WTC11 (cell line): ENCODE measurements at regions not wholly inside any gene's neighbourhood (a gene's known extent, or its start where the extent isn't known, plus 50 kb on each side); places are given as distances from the start of the nearest gene placed in this dataset.

ENCODE experiments used
- ATAC-seq: fragments of 200-7000 bp; cut with Tn5 transposase; 2 replicates; pipeline ENCODE4 v1.10.0; 2021; ENCODE audit warnings: mild to moderate bottlenecking, moderate library complexity
- CTCF ChIA-PET: fragments of 300-600 bp; sonication (Branson Sonifier 250); formaldehyde crosslinking; loops from one replicate; lab custom pipeline; 2021; ENCODE audit warnings: antibody characterized with exemption; lab: Charles Lee
- POLR2A ChIA-PET: fragments of 350-600 bp; sonication (Branson Sonifier 250); formaldehyde crosslinking; loops from one replicate; lab custom pipeline; 2021; ENCODE audit warnings: antibody characterized with exemption; lab: Charles Lee
- DNase-seq: peaks from one replicate; pipeline ENCODE4 v3.0.0; 2021; ENCODE audit warnings: low spot score
- H3K27ac Mint-ChIP-seq: 2 replicates; pipeline ENCODE4 v1.8.0; 2021; ENCODE audit warnings: mixed read lengths
- H3K27me3 Mint-ChIP-seq: 2 replicates; pipeline ENCODE4 v1.8.0; 2021; ENCODE audit warnings: low read depth, mild to moderate bottlenecking, moderate library complexity, mixed read lengths
- H3K36me3 Mint-ChIP-seq: 2 replicates; pipeline ENCODE4 v1.8.0; 2021; ENCODE audit warnings: mixed read lengths
- H3K4me1 Mint-ChIP-seq: 2 replicates; pipeline ENCODE4 v1.8.0; 2022; ENCODE audit warnings: mixed read lengths
- H3K4me3 Mint-ChIP-seq: 2 replicates; pipeline ENCODE4 v1.8.0; 2021; ENCODE audit warnings: mild to moderate bottlenecking, moderate library complexity, mixed read lengths
- H3K9me3 Mint-ChIP-seq: 2 replicates; pipeline ENCODE4 v1.8.0; 2021; ENCODE audit warnings: mixed read lengths
- ATF3 ChIP-seq: sonication (generic); formaldehyde crosslinking; conservative IDR thresholded peaks from 2 replicates; pipeline ENCODE4 v1.8.1; 2022; ENCODE audit warnings: mild to moderate bottlenecking, missing genetic modification reagents
- CREM ChIP-seq: sonication (generic); formaldehyde crosslinking; IDR thresholded peaks from 2 replicates; pipeline ENCODE4 v1.8.1; 2022; ENCODE audit warnings: mild to moderate bottlenecking, missing genetic modification reagents, moderate library complexity
- ESRRA ChIP-seq: sonication (generic); formaldehyde crosslinking; IDR thresholded peaks from 2 replicates; pipeline ENCODE4 v1.8.1; 2022; ENCODE audit warnings: mild to moderate bottlenecking, missing genetic modification reagents, borderline replicate concordance
- ETV6 ChIP-seq: sonication (generic); formaldehyde crosslinking; IDR thresholded peaks from 2 replicates; pipeline ENCODE4 v1.8.1; 2022; ENCODE audit warnings: mild to moderate bottlenecking, missing genetic modification reagents
- HMGXB4 ChIP-seq: sonication (generic); formaldehyde crosslinking; IDR thresholded peaks from 2 replicates; pipeline ENCODE4 v1.8.1; 2023; ENCODE audit warnings: mild to moderate bottlenecking, moderate library complexity, missing genetic modification reagents
- JUN ChIP-seq: sonication (generic); formaldehyde crosslinking; IDR thresholded peaks from 2 replicates; pipeline ENCODE4 v1.8.0; 2023; ENCODE audit warnings: mild to moderate bottlenecking, missing genetic modification reagents
- NR3C1 ChIP-seq: sonication (generic); formaldehyde crosslinking; conservative IDR thresholded peaks from 2 replicates; pipeline ENCODE4 v1.8.1; 2023; ENCODE audit warnings: low read depth, mild to moderate bottlenecking, missing genetic modification reagents
- PRDM15 ChIP-seq: sonication (generic); formaldehyde crosslinking; IDR thresholded peaks from 2 replicates; pipeline ENCODE4 v1.8.0; 2022; ENCODE audit warnings: missing genetic modification reagents
- RELA ChIP-seq: sonication (generic); formaldehyde crosslinking; IDR thresholded peaks from 2 replicates; pipeline ENCODE4 v1.8.1; 2022; ENCODE audit warnings: missing genetic modification reagents, mild to moderate bottlenecking, borderline replicate concordance
- SMAD3 ChIP-seq: sonication (generic); formaldehyde crosslinking; IDR thresholded peaks from 2 replicates; pipeline ENCODE4 v1.8.0; 2022; ENCODE audit warnings: missing genetic modification reagents, mild to moderate bottlenecking, borderline replicate concordance
- SP1 ChIP-seq: sonication (generic); formaldehyde crosslinking; conservative IDR thresholded peaks from 2 replicates; pipeline ENCODE4 v1.8.1; 2022; ENCODE audit warnings: missing genetic modification reagents
- ZNF263 ChIP-seq: sonication (generic); formaldehyde crosslinking; IDR thresholded peaks from 2 replicates; pipeline ENCODE4 v1.8.1; 2022; ENCODE audit warnings: low read depth, mild to moderate bottlenecking, moderate library complexity, missing genetic modification reagents
- ZNF317 ChIP-seq: sonication (generic); formaldehyde crosslinking; IDR thresholded peaks from 2 replicates; pipeline ENCODE4 v1.8.1; 2023; ENCODE audit warnings: low read depth, mild to moderate bottlenecking, moderate library complexity, missing genetic modification reagents, borderline replicate concordance
- TF ChIP-seq, protein P1 (sequence below): fragments of 250-450 bp; sonication (Bioruptor Pico); IDR thresholded peaks from 2 replicates; pipeline ENCODE4 v1.9.0; 2021; ENCODE audit warnings: moderate library complexity, mild to moderate bottlenecking, inconsistent platforms, borderline replicate concordance
- TF ChIP-seq, protein P2 (sequence below): fragments of 250-450 bp; sonication (Bioruptor Pico); IDR thresholded peaks from 2 replicates; pipeline ENCODE4 v1.9.0; 2021; ENCODE audit warnings: mild to moderate bottlenecking
- TF ChIP-seq, protein P3 (sequence below): fragments of 250-450 bp; sonication (Bioruptor Pico); IDR thresholded peaks from 2 replicates; pipeline ENCODE4 v1.9.0; 2021; ENCODE audit warnings: mild to moderate bottlenecking, borderline replicate concordance
- TF ChIP-seq, protein P4 (sequence below): sonication (generic); formaldehyde crosslinking; IDR thresholded peaks from 2 replicates; pipeline ENCODE4 v1.8.0; 2022; ENCODE audit warnings: mild to moderate bottlenecking, missing genetic modification reagents
- TF ChIP-seq, protein P5 (sequence below): sonication (generic); formaldehyde crosslinking; IDR thresholded peaks from 2 replicates; pipeline ENCODE4 v1.8.1; 2023; ENCODE audit warnings: mild to moderate bottlenecking, missing genetic modification reagents, moderate library complexity

- no peak for DNase-seq
- CTCF ChIA-PET: no interaction called here
- Mint-ChIP-seq H3K4me3 (no peak overlapping the region), H3K9me3 (peaks cover 17% of the 10 kb centered on the region), H3K36me3 (no peaks in the 10 kb centered on the region), H3K27ac (no peak overlapping the region), H3K4me1 (no peaks in the 10 kb centered on the region), H3K27me3 (no peaks in the 10 kb centered on the region)
- POLR2A ChIA-PET: no interaction called here
- no peak for ATAC-seq
- no peak for TF ChIP-seq JUN
- TF ChIP-seq RELA (CRISPR knock-in tag): no peak
- TF ChIP-seq SMAD3: no peak
- TF ChIP-seq SP1 (CRISPR knock-in tag): no peak
- no peak for TF ChIP-seq ESRRA
Measured at GRCh38 chr10:65017523-65017922, 1496.3 kb downstream of the REEP3 start.

DNA sequence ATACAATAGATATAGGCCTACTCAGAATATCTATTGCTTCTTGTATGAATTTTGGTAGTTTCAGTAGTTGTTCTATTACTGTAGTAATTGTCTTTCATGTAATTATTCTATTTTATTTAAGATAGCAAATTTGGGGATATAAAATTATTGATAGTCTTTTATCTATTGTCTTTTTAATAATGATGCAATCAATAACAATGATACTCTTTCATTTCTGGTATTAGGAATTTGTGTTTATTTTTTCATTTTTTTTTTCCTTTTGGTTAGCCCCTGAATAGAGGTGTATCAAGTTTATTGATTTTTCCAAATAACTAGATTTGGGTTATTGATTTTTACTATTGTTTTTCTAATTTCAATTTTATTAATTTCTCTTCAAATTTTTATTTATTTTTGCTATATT lies 1503.7 kb downstream of the REEP3 start:
- no peak for ATAC-seq
- TF ChIP-seq, protein P1, sequence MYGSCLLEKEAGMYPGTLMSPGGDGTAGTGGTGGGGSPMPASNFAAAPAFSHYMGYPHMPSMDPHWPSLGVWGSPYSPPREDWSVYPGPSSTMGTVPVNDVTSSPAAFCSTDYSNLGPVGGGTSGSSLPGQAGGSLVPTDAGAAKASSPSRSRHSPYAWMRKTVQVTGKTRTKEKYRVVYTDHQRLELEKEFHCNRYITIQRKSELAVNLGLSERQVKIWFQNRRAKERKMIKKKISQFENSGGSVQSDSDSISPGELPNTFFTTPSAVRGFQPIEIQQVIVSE (CRISPR knock-in tag): no peak
- TF ChIP-seq JUN (no peak), NR3C1 (CRISPR knock-in tag) (no peak), ETV6 (CRISPR knock-in tag) (no peak), ATF3 (CRISPR knock-in tag) (no peak), PRDM15 (no peak), ZNF263 (no peak), CREM (no peak), HMGXB4 (CRISPR knock-in tag) (no peak), ZNF317 (CRISPR knock-in tag) (no peak)
- TF ChIP-seq, protein P2, sequence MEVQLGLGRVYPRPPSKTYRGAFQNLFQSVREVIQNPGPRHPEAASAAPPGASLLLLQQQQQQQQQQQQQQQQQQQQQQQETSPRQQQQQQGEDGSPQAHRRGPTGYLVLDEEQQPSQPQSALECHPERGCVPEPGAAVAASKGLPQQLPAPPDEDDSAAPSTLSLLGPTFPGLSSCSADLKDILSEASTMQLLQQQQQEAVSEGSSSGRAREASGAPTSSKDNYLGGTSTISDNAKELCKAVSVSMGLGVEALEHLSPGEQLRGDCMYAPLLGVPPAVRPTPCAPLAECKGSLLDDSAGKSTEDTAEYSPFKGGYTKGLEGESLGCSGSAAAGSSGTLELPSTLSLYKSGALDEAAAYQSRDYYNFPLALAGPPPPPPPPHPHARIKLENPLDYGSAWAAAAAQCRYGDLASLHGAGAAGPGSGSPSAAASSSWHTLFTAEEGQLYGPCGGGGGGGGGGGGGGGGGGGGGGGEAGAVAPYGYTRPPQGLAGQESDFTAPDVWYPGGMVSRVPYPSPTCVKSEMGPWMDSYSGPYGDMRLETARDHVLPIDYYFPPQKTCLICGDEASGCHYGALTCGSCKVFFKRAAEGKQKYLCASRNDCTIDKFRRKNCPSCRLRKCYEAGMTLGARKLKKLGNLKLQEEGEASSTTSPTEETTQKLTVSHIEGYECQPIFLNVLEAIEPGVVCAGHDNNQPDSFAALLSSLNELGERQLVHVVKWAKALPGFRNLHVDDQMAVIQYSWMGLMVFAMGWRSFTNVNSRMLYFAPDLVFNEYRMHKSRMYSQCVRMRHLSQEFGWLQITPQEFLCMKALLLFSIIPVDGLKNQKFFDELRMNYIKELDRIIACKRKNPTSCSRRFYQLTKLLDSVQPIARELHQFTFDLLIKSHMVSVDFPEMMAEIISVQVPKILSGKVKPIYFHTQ (CRISPR knock-in tag): no peak
- TF ChIP-seq, protein P3, sequence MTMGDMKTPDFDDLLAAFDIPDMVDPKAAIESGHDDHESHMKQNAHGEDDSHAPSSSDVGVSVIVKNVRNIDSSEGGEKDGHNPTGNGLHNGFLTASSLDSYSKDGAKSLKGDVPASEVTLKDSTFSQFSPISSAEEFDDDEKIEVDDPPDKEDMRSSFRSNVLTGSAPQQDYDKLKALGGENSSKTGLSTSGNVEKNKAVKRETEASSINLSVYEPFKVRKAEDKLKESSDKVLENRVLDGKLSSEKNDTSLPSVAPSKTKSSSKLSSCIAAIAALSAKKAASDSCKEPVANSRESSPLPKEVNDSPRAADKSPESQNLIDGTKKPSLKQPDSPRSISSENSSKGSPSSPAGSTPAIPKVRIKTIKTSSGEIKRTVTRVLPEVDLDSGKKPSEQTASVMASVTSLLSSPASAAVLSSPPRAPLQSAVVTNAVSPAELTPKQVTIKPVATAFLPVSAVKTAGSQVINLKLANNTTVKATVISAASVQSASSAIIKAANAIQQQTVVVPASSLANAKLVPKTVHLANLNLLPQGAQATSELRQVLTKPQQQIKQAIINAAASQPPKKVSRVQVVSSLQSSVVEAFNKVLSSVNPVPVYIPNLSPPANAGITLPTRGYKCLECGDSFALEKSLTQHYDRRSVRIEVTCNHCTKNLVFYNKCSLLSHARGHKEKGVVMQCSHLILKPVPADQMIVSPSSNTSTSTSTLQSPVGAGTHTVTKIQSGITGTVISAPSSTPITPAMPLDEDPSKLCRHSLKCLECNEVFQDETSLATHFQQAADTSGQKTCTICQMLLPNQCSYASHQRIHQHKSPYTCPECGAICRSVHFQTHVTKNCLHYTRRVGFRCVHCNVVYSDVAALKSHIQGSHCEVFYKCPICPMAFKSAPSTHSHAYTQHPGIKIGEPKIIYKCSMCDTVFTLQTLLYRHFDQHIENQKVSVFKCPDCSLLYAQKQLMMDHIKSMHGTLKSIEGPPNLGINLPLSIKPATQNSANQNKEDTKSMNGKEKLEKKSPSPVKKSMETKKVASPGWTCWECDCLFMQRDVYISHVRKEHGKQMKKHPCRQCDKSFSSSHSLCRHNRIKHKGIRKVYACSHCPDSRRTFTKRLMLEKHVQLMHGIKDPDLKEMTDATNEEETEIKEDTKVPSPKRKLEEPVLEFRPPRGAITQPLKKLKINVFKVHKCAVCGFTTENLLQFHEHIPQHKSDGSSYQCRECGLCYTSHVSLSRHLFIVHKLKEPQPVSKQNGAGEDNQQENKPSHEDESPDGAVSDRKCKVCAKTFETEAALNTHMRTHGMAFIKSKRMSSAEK (CRISPR knock-in tag): no peak
- TF ChIP-seq, protein P4, sequence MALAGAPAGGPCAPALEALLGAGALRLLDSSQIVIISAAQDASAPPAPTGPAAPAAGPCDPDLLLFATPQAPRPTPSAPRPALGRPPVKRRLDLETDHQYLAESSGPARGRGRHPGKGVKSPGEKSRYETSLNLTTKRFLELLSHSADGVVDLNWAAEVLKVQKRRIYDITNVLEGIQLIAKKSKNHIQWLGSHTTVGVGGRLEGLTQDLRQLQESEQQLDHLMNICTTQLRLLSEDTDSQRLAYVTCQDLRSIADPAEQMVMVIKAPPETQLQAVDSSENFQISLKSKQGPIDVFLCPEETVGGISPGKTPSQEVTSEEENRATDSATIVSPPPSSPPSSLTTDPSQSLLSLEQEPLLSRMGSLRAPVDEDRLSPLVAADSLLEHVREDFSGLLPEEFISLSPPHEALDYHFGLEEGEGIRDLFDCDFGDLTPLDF (CRISPR knock-in tag): no peak
- TF ChIP-seq, protein P5, sequence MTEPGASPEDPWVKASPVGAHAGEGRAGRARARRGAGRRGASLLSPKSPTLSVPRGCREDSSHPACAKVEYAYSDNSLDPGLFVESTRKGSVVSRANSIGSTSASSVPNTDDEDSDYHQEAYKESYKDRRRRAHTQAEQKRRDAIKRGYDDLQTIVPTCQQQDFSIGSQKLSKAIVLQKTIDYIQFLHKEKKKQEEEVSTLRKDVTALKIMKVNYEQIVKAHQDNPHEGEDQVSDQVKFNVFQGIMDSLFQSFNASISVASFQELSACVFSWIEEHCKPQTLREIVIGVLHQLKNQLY (CRISPR knock-in tag): no peak
- Mint-ChIP-seq H3K4me1 (no peaks in the 10 kb centered on the region), H3K9me3 (peaks cover 24% of the 10 kb centered on the region), H3K36me3 (no peaks in the 10 kb centered on the region), H3K27me3 (no peaks in the 10 kb centered on the region), H3K4me3 (no peak overlapping the region), H3K27ac (no peak overlapping the region)
- CTCF ChIA-PET: no interaction called here
- POLR2A ChIA-PET: no interaction called here
- DNase-seq: no peak
